Effector memory CD8-positive, alpha-beta T cell (primary cell): ENCODE measurements at regions not wholly inside any gene's neighbourhood (a gene's known extent, or its start where the extent isn't known, plus 50 kb on each side); places are given as distances from the start of the nearest gene placed in this dataset.
"Not testable (repeated sequence)": the region's sequence is repeated elsewhere in the genome, so short reads cannot be mapped to it uniquely, and the experiment has no call there.

Experiments
- ATAC-seq: fragments of 150-1000 bp; cut with Tn5 transposase; replicated peaks from 2 replicates; pipeline ENCODE4 v1.10.0; 2021; ENCODE audit warnings: mild to moderate bottlenecking, moderate library complexity
- DNase-seq, 3 experiments: peaks; one replicate each; pipeline ENCODE4 v3.0.0; 2021
- H3K27ac Mint-ChIP-seq, 2 donors: one replicate each; pipeline ENCODE4 v1.8.0; 2022; ENCODE audit warnings: mild to moderate bottlenecking in 2 of 2, mixed read lengths in 2 of 2, moderate library complexity in 2 of 2
- H3K27me3 Mint-ChIP-seq, 2 donors: one replicate each; pipeline ENCODE4 v1.8.0; 2022; ENCODE audit warnings: mixed read lengths in 2 of 2
- H3K36me3 Mint-ChIP-seq: one replicate; pipeline ENCODE4 v1.8.0; 2022; ENCODE audit warnings: mild to moderate bottlenecking, moderate library complexity, mixed read lengths; ENCODE audit not compliant: insufficient read depth
- H3K4me1 Mint-ChIP-seq, 2 donors: one replicate each; pipeline ENCODE4 v1.8.0; 2022; ENCODE audit warnings: low read depth in 2 of 2, mixed read lengths in 2 of 2
- H3K4me3 Mint-ChIP-seq, 2 donors: one replicate each; pipeline ENCODE4 v1.8.0; 2022; ENCODE audit warnings: mild to moderate bottlenecking in 2 of 2, mixed read lengths in 2 of 2, moderate library complexity in 2 of 2
- H3K9me3 Mint-ChIP-seq, 2 donors: one replicate each; pipeline ENCODE4 v1.8.0; 2022; ENCODE audit warnings: mixed read lengths in 2 of 2

DNA sequence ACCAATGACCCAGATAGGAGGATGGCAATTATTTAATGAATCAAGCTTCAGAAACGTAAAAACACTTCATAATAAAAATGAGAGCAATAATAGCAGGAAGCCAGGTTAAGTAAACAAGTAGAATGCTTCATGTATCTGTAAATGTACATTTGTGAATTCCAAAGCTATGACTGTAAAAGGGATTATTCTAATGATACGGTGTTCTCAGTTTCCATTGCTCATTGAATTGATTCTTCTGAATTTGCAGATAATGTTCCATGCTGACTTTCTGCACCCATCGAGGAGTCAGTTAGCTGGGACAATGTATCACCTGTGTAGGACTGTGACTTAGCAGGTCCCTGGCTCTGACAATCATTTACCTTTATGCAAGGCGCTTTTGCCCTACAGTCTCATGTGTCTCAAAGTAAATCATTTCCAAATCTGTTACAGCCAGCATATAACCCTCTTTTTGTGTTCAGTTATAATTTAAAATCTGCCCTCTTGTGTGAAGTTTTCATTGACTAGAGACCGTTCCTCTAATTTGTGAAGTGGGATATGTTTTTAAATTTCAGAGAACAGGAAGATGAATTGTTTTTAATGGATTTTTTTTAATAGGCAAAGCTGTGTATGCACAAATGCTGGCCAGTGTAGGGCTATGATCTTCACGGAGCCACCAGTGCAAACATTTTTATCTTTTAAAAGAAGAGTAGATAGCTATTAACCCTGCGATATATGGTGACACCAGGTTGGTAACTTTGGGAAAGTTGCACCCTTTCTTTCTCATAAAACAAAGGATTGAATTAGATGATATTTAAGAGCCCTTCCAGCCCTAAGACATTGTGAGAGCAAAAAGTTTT is 267.1 kb downstream of the KLF5 start:
- Mint-ChIP-seq H3K4me3 (no peak overlapping the region), H3K4me1 (no peaks in the 10 kb centered on the region), H3K36me3 (no peaks in the 10 kb centered on the region), H3K9me3 (no peaks in the 10 kb centered on the region), H3K27me3 (peaks cover 7 to 25% of the 10 kb centered on the region in 2 donors), H3K27ac (no peak overlapping the region)
- ATAC-seq, result no peak
- DNase-seq, result no peak

- Mint-ChIP-seq H3K27ac (no peak overlapping the region), H3K4me3 (no peak overlapping the region), H3K9me3 (no peaks in the 10 kb centered on the region), H3K4me1 (no peaks in the 10 kb centered on the region), H3K36me3 (no peaks in the 10 kb centered on the region), H3K27me3 (peaks cover 7 to 25% of the 10 kb centered on the region in 2 donors)
- no peak for ATAC-seq
- no peak for DNase-seq
These were observed 266.3 kb downstream of the KLF5 start for GRCh38 chr13:73324842-73325722.

DNA sequence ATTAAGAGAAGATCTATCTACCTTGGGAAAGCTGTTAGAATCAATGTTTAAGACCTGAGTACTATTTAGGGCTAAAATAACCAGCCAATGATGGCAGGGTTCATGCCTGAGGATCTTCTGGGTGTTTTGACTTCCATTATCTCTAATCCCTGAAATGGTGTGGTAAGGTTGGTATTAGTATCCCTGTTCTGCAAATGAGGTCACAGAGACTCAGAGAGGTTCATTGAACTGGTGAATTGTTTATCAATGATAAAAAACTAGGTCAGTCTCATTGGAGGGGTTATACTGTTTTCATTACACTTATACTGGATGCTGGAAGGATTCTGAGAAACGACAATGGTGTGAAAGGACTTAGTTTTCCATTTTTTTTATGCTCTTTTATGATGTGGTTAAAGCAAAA is 264.8 kb downstream of the KLF5 start:
- no peak for DNase-seq
- peaks cover 7 to 20% of the 10 kb centered on the region in 2 donors for H3K27me3 Mint-ChIP-seq
- H3K4me3 Mint-ChIP-seq, result no peak overlapping the region
- H3K9me3 Mint-ChIP-seq, result no peaks in the 10 kb centered on the region
- H3K36me3 Mint-ChIP-seq, result no peaks in the 10 kb centered on the region
- H3K4me1 Mint-ChIP-seq, result no peaks in the 10 kb centered on the region
- ATAC-seq, result no peak
- H3K27ac Mint-ChIP-seq, result no peak overlapping the region

GRCh38 chr13:73321043-73321442 is 262.2 kb downstream of the KLF5 start:
- H3K36me3 Mint-ChIP-seq, result no peaks in the 10 kb centered on the region
- no peaks in the 10 kb centered on the region for H3K9me3 Mint-ChIP-seq
- H3K4me3 Mint-ChIP-seq, result no peak overlapping the region
- no peaks in the 10 kb centered on the region for H3K4me1 Mint-ChIP-seq
- H3K27me3 Mint-ChIP-seq, result peaks cover under 1 to 15% of the 10 kb centered on the region in 2 donors
- DNase-seq (no peak), ATAC-seq (no peak)
- H3K27ac Mint-ChIP-seq, result no peak overlapping the region

DNA sequence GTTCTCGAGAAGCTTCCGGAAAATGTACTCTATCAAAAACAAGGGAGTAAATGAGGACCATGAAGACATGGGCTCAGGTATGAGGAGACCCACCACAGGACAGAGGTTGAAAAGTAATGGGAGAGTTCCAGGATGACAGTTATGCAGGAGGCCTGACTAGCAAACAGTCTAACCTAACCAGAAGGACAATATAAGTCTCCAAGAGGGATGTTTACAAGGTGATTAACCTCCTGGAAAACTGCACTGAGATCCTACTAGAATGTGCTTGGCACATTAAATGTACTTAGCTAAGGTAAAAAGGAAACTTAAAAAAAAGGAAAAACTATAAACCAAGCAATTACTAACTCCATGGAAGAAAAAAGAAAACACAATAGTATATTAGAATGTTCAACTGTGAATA is 258.3 kb downstream of the KLF5 start:
- H3K9me3 Mint-ChIP-seq, result peaks cover 0 to 6% of the 10 kb centered on the region in 2 donors
- no peak for ATAC-seq
- no peak for DNase-seq
- no peak overlapping the region for H3K27ac Mint-ChIP-seq
- H3K27me3 Mint-ChIP-seq, result no peaks in the 10 kb centered on the region
- H3K4me1 Mint-ChIP-seq, result no peaks in the 10 kb centered on the region
- no peaks in the 10 kb centered on the region for H3K36me3 Mint-ChIP-seq
- no peak overlapping the region for H3K4me3 Mint-ChIP-seq

DNA sequence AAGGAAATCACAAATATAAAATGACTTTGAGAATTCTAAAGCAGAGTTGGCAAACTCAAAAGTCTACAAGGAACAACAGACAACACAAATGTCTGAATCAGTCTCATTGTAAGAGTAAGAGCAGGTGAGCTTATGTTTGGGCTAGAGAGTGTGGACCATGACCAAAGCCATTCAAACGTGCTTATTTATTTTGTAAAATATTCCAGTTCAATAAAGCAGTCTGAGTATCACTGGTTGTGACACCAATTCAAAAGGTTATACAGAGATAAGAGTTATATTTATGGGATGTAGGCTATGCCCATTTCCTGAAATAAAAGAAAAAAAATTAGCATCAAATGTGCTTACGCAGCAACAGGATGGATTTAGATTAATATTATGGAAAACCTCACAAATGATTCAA is 251.6 kb downstream of the KLF5 start:
- peaks cover 0 to 6% of the 10 kb centered on the region in 2 donors for H3K9me3 Mint-ChIP-seq
- H3K27ac Mint-ChIP-seq, result no peak overlapping the region
- no peak for ATAC-seq
- no peak overlapping the region for H3K4me3 Mint-ChIP-seq
- no peak for DNase-seq
- peaks cover 0 to 9% of the 10 kb centered on the region in 2 donors for H3K27me3 Mint-ChIP-seq
- no peaks in the 10 kb centered on the region for H3K4me1 Mint-ChIP-seq
- H3K36me3 Mint-ChIP-seq, result no peaks in the 10 kb centered on the region

- no peak for DNase-seq
- Mint-ChIP-seq H3K4me1 (no peaks in the 10 kb centered on the region), H3K4me3 (no peak overlapping the region)
These were observed 248.7 kb downstream of the KLF5 start for GRCh38 chr13:73307481-73307880.

GRCh38 chr13:73306688-73307087 is 247.9 kb downstream of the KLF5 start:
- no peaks in the 10 kb centered on the region for H3K9me3 Mint-ChIP-seq

More at GRCh38 chr13:73307481-73307880, 248.7 kb downstream of the KLF5 start:
- ATAC-seq, result no peak
- Mint-ChIP-seq H3K36me3 (no peaks in the 10 kb centered on the region), H3K27ac (no peak overlapping the region), H3K27me3 (peaks cover 0 to 9% of the 10 kb centered on the region in 2 donors), H3K9me3 (no peaks in the 10 kb centered on the region)

GRCh38 chr13:73304442-73304841 is 245.6 kb downstream of the KLF5 start:
- ATAC-seq, result no peak
- peaks cover 0 to 9% of the 10 kb centered on the region in 2 donors for H3K27me3 Mint-ChIP-seq

More at GRCh38 chr13:73306688-73307087, 247.9 kb downstream of the KLF5 start:
- Mint-ChIP-seq H3K36me3 (no peaks in the 10 kb centered on the region), H3K27me3 (peaks cover 0 to 9% of the 10 kb centered on the region in 2 donors), H3K4me3 (no peak overlapping the region), H3K4me1 (no peaks in the 10 kb centered on the region), H3K27ac (no peak overlapping the region)
- ATAC-seq (no peak), DNase-seq (no peak)

GRCh38 chr13:73303851-73304250 is 245.0 kb downstream of the KLF5 start:
- Mint-ChIP-seq H3K4me3 (no peak overlapping the region), H3K27me3 (peaks cover 0 to 9% of the 10 kb centered on the region in 2 donors), H3K36me3 (no peaks in the 10 kb centered on the region), H3K27ac (no peak overlapping the region), H3K9me3 (no peaks in the 10 kb centered on the region), H3K4me1 (no peaks in the 10 kb centered on the region)
- no peak for ATAC-seq
- no peak for DNase-seq

More at GRCh38 chr13:73304442-73304841, 245.6 kb downstream of the KLF5 start:
- no peak overlapping the region for H3K4me3 Mint-ChIP-seq
- H3K36me3 Mint-ChIP-seq, result no peaks in the 10 kb centered on the region
- no peak overlapping the region for H3K27ac Mint-ChIP-seq
- no peaks in the 10 kb centered on the region for H3K9me3 Mint-ChIP-seq
- no peak for DNase-seq
- no peaks in the 10 kb centered on the region for H3K4me1 Mint-ChIP-seq

- H3K36me3 Mint-ChIP-seq, H3K4me3 Mint-ChIP-seq, H3K4me1 Mint-ChIP-seq, H3K27me3 Mint-ChIP-seq, H3K9me3 Mint-ChIP-seq, ATAC-seq, DNase-seq, H3K27ac Mint-ChIP-seq: not testable (repeated sequence)
These were observed 242.8 kb downstream of the KLF5 start for GRCh38 chr13:73301622-73302021.

- H3K36me3 Mint-ChIP-seq, result no peaks in the 10 kb centered on the region
- no peaks in the 10 kb centered on the region for H3K27me3 Mint-ChIP-seq
- no peak overlapping the region for H3K4me3 Mint-ChIP-seq
- ATAC-seq (no peak), DNase-seq (no peak)
- H3K9me3 Mint-ChIP-seq, result no peaks in the 10 kb centered on the region
- no peak overlapping the region for H3K27ac Mint-ChIP-seq
- no peaks in the 10 kb centered on the region for H3K4me1 Mint-ChIP-seq
These were observed 242.1 kb downstream of the KLF5 start for GRCh38 chr13:73300718-73301425.

- Mint-ChIP-seq H3K36me3 (no peaks in the 10 kb centered on the region), H3K27me3 (no peaks in the 10 kb centered on the region), H3K4me1 (no peaks in the 10 kb centered on the region), H3K27ac (no peak overlapping the region), H3K4me3 (no peak overlapping the region), H3K9me3 (no peaks in the 10 kb centered on the region)
- DNase-seq (no peak), ATAC-seq (no peak)
These were observed 241.0 kb downstream of the KLF5 start for GRCh38 chr13:73299787-73300186.
